SK-N-SH (cell line): ENCODE measurements at regions not wholly inside any gene's neighbourhood (a gene's known extent, or its start where the extent isn't known, plus 50 kb on each side); places are given as distances from the start of the nearest gene placed in this dataset.

ENCODE experiments used
- CTCF ChIA-PET: fragments of 300-600, 350-600 bp; formaldehyde crosslinking; extraction: SDS; loops from one replicate; lab custom pipeline; 2021; lab: Yijun Ruan, JAX
- POLR2A ChIA-PET: fragments of 350-600 bp; sonication (Branson Sonifier 250); formaldehyde crosslinking; extraction: SDS; loops from one replicate; lab custom pipeline; 2020; ENCODE audit warnings: antibody characterized with exemption, inconsistent platforms; lab: Yijun Ruan, JAX
- DNase-seq: peaks from one replicate; pipeline ENCODE4 v3.0.0; 2012
- H2AFZ ChIP-seq: fragments of 200-600 bp; sonication (generic); 2 replicates; pipeline ENCODE4 v1.8.1; 2016; ENCODE audit warnings: antibody characterized with exemption, mild to moderate bottlenecking, low read depth
- H3F3A ChIP-seq: fragments of 200-600 bp; sonication (generic); replicated peaks from 2 replicates; pipeline ENCODE3; 2016; ENCODE audit warnings: antibody characterized with exemption, mild to moderate bottlenecking; ENCODE audit not compliant: insufficient read depth
- H3K27ac ChIP-seq, 2 experiments: fragments of 200-500 bp in 1 of 2; fragments of 200-600 bp in 1 of 2; sonication (Bioruptor generic) in 1 of 2; sonication (generic), shearing (Covaris generic) in 1 of 2; 2 replicates each; pipeline versions ENCODE4 v1.5.1 to v1.6.1; 2014 to 2016; ENCODE audit warnings: low read depth in 2 of 2, inconsistent platforms in 1 of 2, low read length in 1 of 2, mild to moderate bottlenecking in 1 of 2, mixed read lengths in 1 of 2
- H3K27me3 ChIP-seq: fragments of 200-600 bp; sonication (generic), shearing (Covaris generic); 2 replicates; pipeline ENCODE4 v1.6.1; 2016; ENCODE audit warnings: mixed run types; ENCODE audit not compliant: insufficient read depth
- H3K36me3 ChIP-seq, 2 experiments: fragments of 200-500 bp in 1 of 2; fragments of 200-600 bp in 1 of 2; sonication (Bioruptor generic) in 1 of 2; sonication (generic) in 1 of 2; replicated peaks in 1 of 2; 2 replicates each; pipeline versions ENCODE3 to v1.5.1; 2014 to 2016; ENCODE audit warnings: low read length in 1 of 2, mild to moderate bottlenecking in 1 of 2; ENCODE audit not compliant: insufficient read depth in 2 of 2, control insufficient read depth in 1 of 2
- H3K4me1 ChIP-seq, 2 experiments: fragments of 200-500 bp in 1 of 2; fragments of 200-600 bp in 1 of 2; sonication (Bioruptor generic) in 1 of 2; sonication (generic), shearing (Covaris generic) in 1 of 2; 2 replicates each; pipeline versions ENCODE4 v1.5.1 to v1.6.1; 2014 to 2016; ENCODE audit warnings: low read depth in 1 of 2, low read length in 1 of 2, mixed run types in 1 of 2; ENCODE audit not compliant: insufficient read depth in 2 of 2, control insufficient read depth in 1 of 2
- H3K4me2 ChIP-seq: fragments of 200-600 bp; sonication (generic), shearing (Covaris generic); 2 replicates; pipeline ENCODE4 v1.6.1; 2017; ENCODE audit warnings: mixed run types
- H3K4me3 ChIP-seq, 2 experiments: fragments of 200-500 bp in 1 of 2; fragments of 200-600 bp in 1 of 2; sonication (Bioruptor generic) in 1 of 2; sonication (generic), shearing (Covaris generic) in 1 of 2; 2 replicates each; pipeline versions ENCODE4 v1.5.1 to v1.8.1; 2014 to 2016; ENCODE audit warnings: low read depth in 2 of 2, inconsistent platforms in 1 of 2, low read length in 1 of 2, mild to moderate bottlenecking in 1 of 2, mixed read lengths in 1 of 2, moderate library complexity in 1 of 2
- H3K79me2 ChIP-seq: fragments of 200-600 bp; sonication (generic); 2 replicates; pipeline ENCODE4 v1.8.1; 2017; ENCODE audit warnings: mild to moderate bottlenecking; ENCODE audit not compliant: insufficient read depth
- H3K9ac ChIP-seq: fragments of 200-600 bp; sonication (generic); 2 replicates; pipeline ENCODE4 v1.6.1; 2017; ENCODE audit warnings: mixed run types
- H3K9me2 ChIP-seq: fragments of 200-600 bp; sonication (generic); 2 replicates; pipeline ENCODE4 v1.6.1; 2017; ENCODE audit warnings: mixed run types
- H3K9me3 ChIP-seq: fragments of 200-600 bp; sonication (generic); 2 replicates; pipeline ENCODE4 v1.6.1; 2017; ENCODE audit warnings: mixed run types, mild to moderate bottlenecking, moderate library complexity
- H4K20me1 ChIP-seq: fragments of 200-600 bp; sonication (generic); 2 replicates; pipeline ENCODE4 v1.6.1; 2017; ENCODE audit warnings: mild to moderate bottlenecking, mixed run types; ENCODE audit not compliant: insufficient read depth
- FOXJ3 ChIP-seq: sonication (generic); formaldehyde crosslinking; IDR thresholded peaks from 2 replicates; pipeline ENCODE4 v1.5.1; 2020; ENCODE audit warnings: mild to moderate bottlenecking, missing genetic modification reagents
- FOXM1 ChIP-seq: IDR thresholded peaks from 2 replicates; pipeline ENCODE4 v1.4.0; 2012; ENCODE audit warnings: low read depth, mild to moderate bottlenecking
- GABPA ChIP-seq: IDR thresholded peaks from 2 replicates; pipeline ENCODE4 v1.4.0; 2012; ENCODE audit warnings: low read depth, mild to moderate bottlenecking
- JUND ChIP-seq: IDR thresholded peaks from 2 replicates; pipeline ENCODE4 v1.4.0; 2012
- MXI1 ChIP-seq: IDR thresholded peaks from 2 replicates; pipeline ENCODE4 v1.6.1; 2012; ENCODE audit warnings: mild to moderate bottlenecking, low read depth, low read length, improper control_type of control experiment
- NRF1 ChIP-seq: IDR thresholded peaks from 2 replicates; pipeline ENCODE4 v1.6.1; 2012; ENCODE audit warnings: low read depth, mild to moderate bottlenecking, low read length
- POLR2AphosphoS5 ChIP-seq: IDR thresholded peaks from 2 replicates; pipeline ENCODE4 v1.6.1; 2012; ENCODE audit warnings: low read depth, low read length
- RCOR1 ChIP-seq: fragments of 150-350 bp; IDR thresholded peaks from 2 replicates; pipeline ENCODE4 v1.6.1; 2017; ENCODE audit warnings: antibody characterized with exemption, low read length
- RFX5 ChIP-seq: IDR thresholded peaks from 2 replicates; pipeline ENCODE4 v1.6.1; 2012; ENCODE audit warnings: mild to moderate bottlenecking, improper control_type of control experiment, low read length
- SIN3A ChIP-seq: IDR thresholded peaks from 2 replicates; pipeline ENCODE4 v1.6.1; 2012; ENCODE audit warnings: low read depth, mild to moderate bottlenecking, low read length, moderate library complexity, borderline replicate concordance
- TCF12 ChIP-seq: IDR thresholded peaks from 2 replicates; pipeline ENCODE4 v1.4.0; 2012
- USF2 ChIP-seq: fragments of 150-350 bp; IDR thresholded peaks from 2 replicates; pipeline ENCODE4 v1.6.1; 2017; ENCODE audit warnings: antibody characterized with exemption, low read length, low read depth, borderline replicate concordance
- WGBS: methylation state at CpG from one replicate; pipeline ENCODE4 v1.1.6; 2017; ENCODE audit warnings: low lambda C conversion rate; 5-methylcytosine and 5-hydroxymethylcytosine counted together
- TF ChIP-seq, protein P1 (sequence below): fragments of 150-350 bp; IDR thresholded peaks from 2 replicates; pipeline ENCODE4 v1.6.1; 2016; ENCODE audit warnings: mild to moderate bottlenecking, low read depth, low read length
- TF ChIP-seq, protein P2 (sequence below): IDR thresholded peaks from 2 replicates; pipeline ENCODE4 v1.4.0; 2012; ENCODE audit warnings: low read depth, borderline replicate concordance

DNA sequence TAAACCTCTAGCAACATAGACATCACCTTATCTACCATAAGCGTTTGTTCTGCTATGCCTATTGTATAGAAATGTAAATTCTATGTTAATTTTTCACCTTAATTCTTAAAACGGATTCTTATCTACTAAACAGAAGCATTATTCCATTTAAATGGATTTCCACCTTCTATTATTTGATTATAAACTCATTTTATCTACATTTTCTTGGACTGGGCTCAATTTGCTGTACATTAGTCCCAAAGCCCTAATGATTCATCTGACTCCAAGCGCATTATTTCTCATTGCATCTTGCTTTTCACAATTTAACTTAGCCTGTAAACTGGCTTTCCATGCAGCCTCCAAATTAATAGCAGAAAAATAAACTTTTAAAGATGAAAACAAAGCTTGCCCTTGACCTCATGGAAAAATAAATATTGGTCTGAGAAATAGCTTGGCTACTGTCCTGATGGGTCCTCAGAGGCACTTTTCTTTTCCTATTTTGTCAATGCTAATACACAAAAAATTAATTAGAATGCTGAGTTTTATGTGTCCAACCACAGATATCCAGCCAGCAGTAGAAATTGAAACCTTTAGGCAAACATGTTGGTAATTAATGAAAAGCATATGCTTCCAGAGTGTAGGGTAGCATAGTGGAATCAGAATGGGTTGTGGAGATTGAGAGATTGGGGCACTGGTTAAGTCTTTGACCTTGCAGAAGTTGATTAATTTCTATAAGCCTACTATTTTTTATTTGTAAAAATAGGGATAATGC, 81.4 kb upstream of the CFAP20DC start (continued):
- TF ChIP-seq, protein P1, sequence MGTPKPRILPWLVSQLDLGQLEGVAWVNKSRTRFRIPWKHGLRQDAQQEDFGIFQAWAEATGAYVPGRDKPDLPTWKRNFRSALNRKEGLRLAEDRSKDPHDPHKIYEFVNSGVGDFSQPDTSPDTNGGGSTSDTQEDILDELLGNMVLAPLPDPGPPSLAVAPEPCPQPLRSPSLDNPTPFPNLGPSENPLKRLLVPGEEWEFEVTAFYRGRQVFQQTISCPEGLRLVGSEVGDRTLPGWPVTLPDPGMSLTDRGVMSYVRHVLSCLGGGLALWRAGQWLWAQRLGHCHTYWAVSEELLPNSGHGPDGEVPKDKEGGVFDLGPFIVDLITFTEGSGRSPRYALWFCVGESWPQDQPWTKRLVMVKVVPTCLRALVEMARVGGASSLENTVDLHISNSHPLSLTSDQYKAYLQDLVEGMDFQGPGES: no peak
- TF ChIP-seq JUND (no peak), FOXJ3 (CRISPR knock-in tag) (no peak; the same call in 1 of the 2 replicates), TCF12 (peak; percentile 72), RFX5 (no peak), GABPA (no peak), FOXM1 (no peak), NRF1 (no peak), RCOR1 (peak; percentile 83)
- TF ChIP-seq, protein P2, sequence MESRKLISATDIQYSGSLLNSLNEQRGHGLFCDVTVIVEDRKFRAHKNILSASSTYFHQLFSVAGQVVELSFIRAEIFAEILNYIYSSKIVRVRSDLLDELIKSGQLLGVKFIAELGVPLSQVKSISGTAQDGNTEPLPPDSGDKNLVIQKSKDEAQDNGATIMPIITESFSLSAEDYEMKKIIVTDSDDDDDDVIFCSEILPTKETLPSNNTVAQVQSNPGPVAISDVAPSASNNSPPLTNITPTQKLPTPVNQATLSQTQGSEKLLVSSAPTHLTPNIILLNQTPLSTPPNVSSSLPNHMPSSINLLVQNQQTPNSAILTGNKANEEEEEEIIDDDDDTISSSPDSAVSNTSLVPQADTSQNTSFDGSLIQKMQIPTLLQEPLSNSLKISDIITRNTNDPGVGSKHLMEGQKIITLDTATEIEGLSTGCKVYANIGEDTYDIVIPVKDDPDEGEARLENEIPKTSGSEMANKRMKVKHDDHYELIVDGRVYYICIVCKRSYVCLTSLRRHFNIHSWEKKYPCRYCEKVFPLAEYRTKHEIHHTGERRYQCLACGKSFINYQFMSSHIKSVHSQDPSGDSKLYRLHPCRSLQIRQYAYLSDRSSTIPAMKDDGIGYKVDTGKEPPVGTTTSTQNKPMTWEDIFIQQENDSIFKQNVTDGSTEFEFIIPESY: no peak

GRCh38 chr3:59128685-59129084, 78.9 kb upstream of the CFAP20DC start:
- Histone ChIP-seq H3K4me2 (no peak overlapping the region), H3K36me3 (no peaks in the 10 kb centered on the region), H3K27ac (no peak overlapping the region), H2AFZ (no peak overlapping the region), H3K9me3 (no peaks in the 10 kb centered on the region), H3K4me1 (peaks cover 12 to 18% of the 10 kb centered on the region in 2 experiments; a peak in 3 of 4 replicates), H3K4me3 (no peak overlapping the region), H3F3A (peaks cover 19% of the 10 kb centered on the region), H3K79me2 (no peaks in the 10 kb centered on the region), H3K27me3 (no peaks in the 10 kb centered on the region), H3K9me2 (no peaks in the 10 kb centered on the region), H4K20me1 (no peaks in the 10 kb centered on the region), H3K9ac (no peak overlapping the region)
- CTCF ChIA-PET: no interaction called here
- no peak for DNase-seq
- WGBS: 85% methylated on average over 3 of the region's 3 CpGs
- POLR2A ChIA-PET: no interaction called here
- TF ChIP-seq SIN3A (no peak), USF2 (no peak), MXI1 (no peak), GABPA (no peak), RCOR1 (no peak), POLR2AphosphoS5 (no peak)
- TF ChIP-seq, protein P2: no peak
